IMR-90 (cell line): ENCODE measurements at regions not wholly inside any gene's neighbourhood (a gene's known extent, or its start where the extent isn't known, plus 50 kb on each side); places are given as distances from the start of the nearest gene placed in this dataset.

Source experiments
- ATAC-seq: fragments of 200-7000 bp; cut with Tn5 transposase; 2 replicates; pipeline ENCODE4 v1.9.1; 2020; ENCODE audit warnings: low read depth, mild to moderate bottlenecking, moderate library complexity
- BruUV-seq: library from RNA; stranded (reverse); fragments of 400-500 nt; replicated peaks from 2 replicates; lab custom pipeline; 2021; lab: Mats Ljungman, UMichigan
- CTCF ChIA-PET: fragments of 300-600 bp; formaldehyde crosslinking; extraction: SDS; loops from one replicate; lab custom pipeline; 2021; ENCODE audit warnings: antibody characterized with exemption; lab: Yijun Ruan, JAX
- POLR2A ChIA-PET: fragments of 300-600 bp; sonication (Branson Sonifier 250); formaldehyde crosslinking; loops from one replicate; lab custom pipeline; 2022; ENCODE audit warnings: antibody characterized with exemption; ENCODE audit not compliant: unreplicated experiment; lab: Charles Lee
- DNase-seq: peaks from one replicate; pipeline ENCODE4 v3.0.0; 2013
- H2AFZ ChIP-seq: replicated peaks from 2 replicates; pipeline ENCODE3; 2013; ENCODE audit warnings: low read length, mild to moderate bottlenecking; ENCODE audit not compliant: poor library complexity
- H2AK5ac ChIP-seq: 2 replicates; pipeline ENCODE4 v1.6.1; 2013; ENCODE audit warnings: low read depth, low read length, inconsistent platforms
- H2AK9ac ChIP-seq: replicated peaks from 2 replicates; pipeline ENCODE3; 2013; ENCODE audit warnings: mild to moderate bottlenecking, low read depth, low read length, moderate library complexity; ENCODE audit not compliant: poor library complexity
- H2BK120ac ChIP-seq: 2 replicates; pipeline ENCODE4 v1.6.1; 2013; ENCODE audit warnings: low read depth, low read length, inconsistent platforms
- H2BK15ac ChIP-seq: 3 replicates; pipeline ENCODE4 v1.6.1; 2013; ENCODE audit warnings: low read depth, low read length, inconsistent platforms
- H2BK20ac ChIP-seq: 2 replicates; pipeline ENCODE4 v1.6.1; 2013; ENCODE audit warnings: low read depth, mild to moderate bottlenecking, inconsistent platforms, low read length, moderate library complexity
- H2BK5ac ChIP-seq: 2 replicates; pipeline ENCODE4 v1.6.1; 2013; ENCODE audit warnings: mild to moderate bottlenecking, low read depth, low read length, inconsistent platforms; ENCODE audit not compliant: poor library complexity, severe bottlenecking
- H3K14ac ChIP-seq: replicated peaks from 2 replicates; pipeline ENCODE4 v1.6.1; 2013; ENCODE audit warnings: low read depth, low read length, inconsistent platforms
- H3K18ac ChIP-seq: 2 replicates; pipeline ENCODE4 v1.6.1; 2013; ENCODE audit warnings: low read depth, low read length, control low read depth
- H3K23ac ChIP-seq: 2 replicates; pipeline ENCODE4 v1.6.1; 2013; ENCODE audit warnings: low read depth, low read length, inconsistent platforms
- H3K27ac ChIP-seq: 2 replicates; pipeline ENCODE4 v1.5.1; 2013; ENCODE audit warnings: mild to moderate bottlenecking, control low read depth, low read length; ENCODE audit not compliant: insufficient read depth
- H3K27me3 ChIP-seq: 2 replicates; pipeline ENCODE4 v1.6.1; 2013; ENCODE audit warnings: low read length; ENCODE audit not compliant: control insufficient read depth, insufficient read depth
- H3K36me3 ChIP-seq: 2 replicates; pipeline ENCODE4 v1.6.1; 2013; ENCODE audit warnings: low read length, mixed read lengths; ENCODE audit not compliant: control insufficient read depth, insufficient read depth
- H3K4ac ChIP-seq: 2 replicates; pipeline ENCODE4 v1.6.1; 2013; ENCODE audit warnings: low read depth, low read length, inconsistent platforms
- H3K4me1 ChIP-seq: 2 replicates; pipeline ENCODE4 v1.6.1; 2013; ENCODE audit warnings: low read length, mixed read lengths; ENCODE audit not compliant: control insufficient read depth, insufficient read depth
- H3K4me2 ChIP-seq: 2 replicates; pipeline ENCODE4 v1.6.1; 2013; ENCODE audit warnings: low read depth, mild to moderate bottlenecking, control low read depth, low read length, moderate library complexity
- H3K4me3 ChIP-seq: 2 replicates; pipeline ENCODE4 v1.5.1; 2013; ENCODE audit warnings: low read depth, mild to moderate bottlenecking, control low read depth, low read length, moderate library complexity; ENCODE audit not compliant: insufficient read depth
- H3K56ac ChIP-seq: 2 replicates; pipeline ENCODE4 v1.6.1; 2013; ENCODE audit warnings: low read length, inconsistent platforms; ENCODE audit not compliant: insufficient read depth; ENCODE audit errors: extremely low read depth
- H3K79me1 ChIP-seq, 2 experiments: 2 replicates each; pipeline ENCODE4 v1.6.1; 2013; ENCODE audit warnings: low read length in 2 of 2, inconsistent platforms in 1 of 2, low read depth in 1 of 2
- H3K9ac ChIP-seq: 2 replicates; pipeline ENCODE4 v1.6.1; 2013; ENCODE audit warnings: low read depth, low read length, control low read depth
- H3K9me1 ChIP-seq: 2 replicates; pipeline ENCODE4 v1.6.1; 2013; ENCODE audit warnings: low read length, inconsistent platforms; ENCODE audit not compliant: insufficient read depth
- H3K9me3 ChIP-seq: 2 replicates; pipeline ENCODE4 v1.6.1; 2013; ENCODE audit warnings: low read length; ENCODE audit not compliant: control insufficient read depth, insufficient read depth
- H4K20me1 ChIP-seq: 2 replicates; pipeline ENCODE4 v1.6.1; 2013; ENCODE audit warnings: low read length, inconsistent platforms; ENCODE audit not compliant: insufficient read depth
- H4K5ac ChIP-seq: 2 replicates; pipeline ENCODE4 v1.6.1; 2013; ENCODE audit warnings: mild to moderate bottlenecking, low read depth, low read length, control low read depth
- H4K8ac ChIP-seq, 2 experiments: 2 replicates each; pipeline ENCODE4 v1.6.1; 2013; ENCODE audit warnings: low read depth in 2 of 2, low read length in 2 of 2, control low read depth in 1 of 2, inconsistent platforms in 1 of 2
- H4K91ac ChIP-seq: 2 replicates; pipeline ENCODE4 v1.6.1; 2013; ENCODE audit warnings: low read depth, low read length, inconsistent platforms; ENCODE audit not compliant: insufficient read depth
- MXI1 ChIP-seq: IDR thresholded peaks from 2 replicates; pipeline ENCODE4 v1.6.1; 2012; ENCODE audit warnings: low read depth, mild to moderate bottlenecking, low read length, moderate library complexity, borderline replicate concordance
- RAD21 ChIP-seq: IDR thresholded peaks from 2 replicates; pipeline ENCODE4 v1.6.1; 2012; ENCODE audit warnings: low read length, improper control_type of control experiment
- SMC3 ChIP-seq: fragments of 150-350 bp; IDR thresholded peaks from 2 replicates; pipeline ENCODE4 v1.6.1; 2016; ENCODE audit warnings: low read depth, mild to moderate bottlenecking, antibody characterized with exemption, low read length, moderate library complexity
- USF2 ChIP-seq: fragments of 150-350 bp; IDR thresholded peaks from 2 replicates; pipeline ENCODE4 v1.6.1; 2017; ENCODE audit warnings: mild to moderate bottlenecking, antibody characterized with exemption, low read length, low read depth
- WGBS, 2 experiments: methylation state at CpG; one replicate each; pipeline versions ENCODE4 v1.1.5 to v1.1.7; 2013; ENCODE audit warnings: missing lambda C conversion rate in 2 of 2; ENCODE audit not compliant: insufficient read length in 1 of 2; ENCODE audit errors: extremely low coverage in 2 of 2; 5-methylcytosine and 5-hydroxymethylcytosine counted together
- dilution Hi-C: fragments of 300-500 bp; cut with HindIII; formaldehyde crosslinking; loops from one replicate; pipeline ENCODE4 v1.14.3; 2018; ENCODE audit warnings: low sequenced_read_pairs; ENCODE audit not compliant: unreplicated experiment
- in situ Hi-C: fragments of 300-500 bp; cut with MboI; formaldehyde crosslinking; loops from 3 replicates; pipeline ENCODE4 v1.14.3; 2019; ENCODE audit warnings: low sequenced_read_pairs, inconsistent platforms, mixed read lengths
- intact Hi-C: fragments of 100-400 bp; cut with micrococcal nuclease; formaldehyde crosslinking; loops from 2 replicates; pipeline ENCODE4 v1.10.0; 2022
- TF ChIP-seq, protein P1 (sequence below): conservative IDR thresholded peaks from 2 replicates; pipeline ENCODE4 v1.5.1; 2012; ENCODE audit warnings: mild to moderate bottlenecking, low read depth, low read length, improper control_type of control experiment

DNA sequence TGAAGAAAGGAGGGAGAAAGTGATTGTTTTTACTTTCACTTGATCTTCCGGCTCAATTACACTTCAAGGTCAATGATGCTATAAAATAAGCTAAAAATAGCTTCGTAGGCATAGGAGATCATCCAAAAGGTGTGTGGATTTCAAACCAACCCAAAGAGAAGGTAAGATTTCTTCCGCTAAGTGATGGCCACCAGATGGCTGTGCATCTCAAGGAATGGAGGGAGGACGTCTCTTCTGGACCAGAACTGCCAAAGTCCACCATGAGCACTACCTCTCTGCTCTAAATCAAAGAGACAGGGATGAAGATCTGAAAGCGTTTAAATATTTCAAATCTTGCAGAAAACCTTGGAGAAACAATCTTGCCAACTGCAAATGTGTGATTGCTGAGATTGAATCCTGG is 199.1 kb upstream of the ZPLD1 start:
- peaks cover 17% of the 10 kb centered on the region for H3K27me3 ChIP-seq
- no peak overlapping the region for H3K14ac ChIP-seq
- H2AK5ac ChIP-seq, result no peak overlapping the region
- WGBS, 2 experiments, result no CpG with 5 or more reads among the region's 5 CpGs
- no peaks in the 10 kb centered on the region for H3K36me3 ChIP-seq
- no peak overlapping the region for H3K56ac ChIP-seq
- no peak overlapping the region for H2BK15ac ChIP-seq
- no peaks in the 10 kb centered on the region for H4K20me1 ChIP-seq
- no peak overlapping the region for H2AK9ac ChIP-seq
- H3K9me1 ChIP-seq, result no peaks in the 10 kb centered on the region
- H2BK20ac ChIP-seq, result no peak overlapping the region
- no peaks in the 10 kb centered on the region for H3K79me1 ChIP-seq
- H3K27ac ChIP-seq, result no peak overlapping the region
- no peaks in the 10 kb centered on the region for H3K9me3 ChIP-seq
- H3K9ac ChIP-seq, result no peak overlapping the region
- no peaks in the 10 kb centered on the region for H3K4me1 ChIP-seq
- H4K8ac ChIP-seq, result no peak overlapping the region
- ATAC-seq, result peak; percentile 42; the same call in 1 of the 2 replicates
- dilution Hi-C loops (loop anchor here (25.0 kb wide), 1 partner anchor 302 kb away; no protein-coding TSS in a partner anchor), intact Hi-C loops (loop anchor here (1.0 kb wide), 1 partner anchor 301 kb away; no protein-coding TSS in a partner anchor), in situ Hi-C loops (no loop called here)
- POLR2A ChIA-PET, result no interaction called here
- no peak overlapping the region for H4K5ac ChIP-seq
- no peak overlapping the region for H3K4me2 ChIP-seq
- H2AFZ ChIP-seq, result no peak overlapping the region
- DNase-seq, result peak; percentile 27
- H3K23ac ChIP-seq, result no peak overlapping the region
- H3K4me3 ChIP-seq, result no peak overlapping the region
- H2BK5ac ChIP-seq, result no peak overlapping the region
- no peak overlapping the region for H4K91ac ChIP-seq
- CTCF ChIA-PET, result interaction anchor here (0.6 to 1.4 kb wide), 3 partner anchors 13 to 572 kb away, joined by 3 to 22 read pairs (median 3); no protein-coding TSS in a partner anchor
- TF ChIP-seq RAD21, result peak; percentile 77
- no peak for TF ChIP-seq USF2
- TF ChIP-seq SMC3, result peak; percentile 71
- TF ChIP-seq, protein P1, sequence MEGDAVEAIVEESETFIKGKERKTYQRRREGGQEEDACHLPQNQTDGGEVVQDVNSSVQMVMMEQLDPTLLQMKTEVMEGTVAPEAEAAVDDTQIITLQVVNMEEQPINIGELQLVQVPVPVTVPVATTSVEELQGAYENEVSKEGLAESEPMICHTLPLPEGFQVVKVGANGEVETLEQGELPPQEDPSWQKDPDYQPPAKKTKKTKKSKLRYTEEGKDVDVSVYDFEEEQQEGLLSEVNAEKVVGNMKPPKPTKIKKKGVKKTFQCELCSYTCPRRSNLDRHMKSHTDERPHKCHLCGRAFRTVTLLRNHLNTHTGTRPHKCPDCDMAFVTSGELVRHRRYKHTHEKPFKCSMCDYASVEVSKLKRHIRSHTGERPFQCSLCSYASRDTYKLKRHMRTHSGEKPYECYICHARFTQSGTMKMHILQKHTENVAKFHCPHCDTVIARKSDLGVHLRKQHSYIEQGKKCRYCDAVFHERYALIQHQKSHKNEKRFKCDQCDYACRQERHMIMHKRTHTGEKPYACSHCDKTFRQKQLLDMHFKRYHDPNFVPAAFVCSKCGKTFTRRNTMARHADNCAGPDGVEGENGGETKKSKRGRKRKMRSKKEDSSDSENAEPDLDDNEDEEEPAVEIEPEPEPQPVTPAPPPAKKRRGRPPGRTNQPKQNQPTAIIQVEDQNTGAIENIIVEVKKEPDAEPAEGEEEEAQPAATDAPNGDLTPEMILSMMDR, result peak; percentile 60
- no peak for TF ChIP-seq MXI1
- no peak overlapping the region for H3K4ac ChIP-seq
- no peak overlapping the region for H3K18ac ChIP-seq
- BruUV-seq, result no TSS peak
- no peak overlapping the region for H2BK120ac ChIP-seq
